DMS 273 (cell line): ENCODE measurements at regions not wholly inside any gene's neighbourhood (a gene's known extent, or its start where the extent isn't known, plus 50 kb on each side); places are given as distances from the start of the nearest gene placed in this dataset.
"Not testable (repeated sequence)": the region's sequence is repeated elsewhere in the genome, so short reads cannot be mapped to it uniquely, and the experiment has no call there.

Source experiments
- DNase-seq: peaks from one replicate; lab custom pipeline; 2025; ENCODE audit not compliant: unreplicated experiment; lab: John Stamatoyannopoulos, UW

- not testable (repeated sequence) for DNase-seq
Measured at GRCh38 chr5:176060472-176061268, 92.6 kb upstream of the THOC3 start.

GRCh38 chr5:176061269-176061622 lies 93.1 kb upstream of the THOC3 start:
- not testable (repeated sequence) for DNase-seq

GRCh38 chr5:176061660-176062059 lies 93.5 kb upstream of the THOC3 start:
- not testable (repeated sequence) for DNase-seq

GRCh38 chr5:176066262-176066945 lies 98.3 kb upstream of the THOC3 start:
- DNase-seq: not testable (repeated sequence)

- DNase-seq: not testable (repeated sequence)
Measured at GRCh38 chr5:176067162-176067561, 99.0 kb upstream of the THOC3 start.

- not testable (repeated sequence) for DNase-seq
Measured at GRCh38 chr5:176067948-176068347, 99.8 kb upstream of the THOC3 start.

GRCh38 chr5:176073996-176074571 lies 106.0 kb upstream of the THOC3 start:
- DNase-seq: not testable (repeated sequence)

- DNase-seq: not testable (repeated sequence)
Measured at GRCh38 chr5:176083717-176084116, 115.6 kb upstream of the THOC3 start.

- not testable (repeated sequence) for DNase-seq
Measured at GRCh38 chr5:176103083-176103482, 135.0 kb upstream of the THOC3 start.

GRCh38 chr5:176112888-176113287 lies 125.3 kb upstream of the SIMC1 start:
- not testable (repeated sequence) for DNase-seq

GRCh38 chr5:176113673-176114335 lies 124.4 kb upstream of the SIMC1 start:
- DNase-seq: not testable (repeated sequence)

- not testable (repeated sequence) for DNase-seq
Measured at GRCh38 chr5:176114825-176115224, 123.4 kb upstream of the SIMC1 start.

GRCh38 chr5:176117699-176118238 lies 120.5 kb upstream of the SIMC1 start:
- not testable (repeated sequence) for DNase-seq

- not testable (repeated sequence) for DNase-seq
Measured at GRCh38 chr5:176122361-176122760, 115.9 kb upstream of the SIMC1 start.

- DNase-seq: not testable (repeated sequence)
Measured at GRCh38 chr5:176124120-176124519, 114.1 kb upstream of the SIMC1 start.

- DNase-seq: no peak
Measured at GRCh38 chr5:176131771-176132170, 106.5 kb upstream of the SIMC1 start.

- DNase-seq: no peak
Measured at GRCh38 chr5:176132471-176133288, 105.5 kb upstream of the SIMC1 start.

- no peak for DNase-seq
Measured at GRCh38 chr5:176133289-176133870, 104.8 kb upstream of the SIMC1 start.

- no peak for DNase-seq
Measured at GRCh38 chr5:176133877-176134276, 104.3 kb upstream of the SIMC1 start.
